Inflammatory macrophage treated with lipopolysaccharide for 4 hours (primary cell): ENCODE measurements at regions not wholly inside any gene's neighbourhood (a gene's known extent, or its start where the extent isn't known, plus 50 kb on each side); places are given as distances from the start of the nearest gene placed in this dataset.

Experiments used
- DNase-seq: peaks from one replicate; pipeline ENCODE4 v3.0.0-alpha.2; 2020

- DNase-seq, result peak; percentile 59
Measured at GRCh38 chr1:238252033-238252802, 361.5 kb upstream of the ZP4 start.

- peak; percentile 71 for DNase-seq
Measured at GRCh38 chr1:238248356-238248755, 357.6 kb upstream of the ZP4 start.

- DNase-seq, result no peak
Measured at GRCh38 chr1:238242181-238242580, 351.5 kb upstream of the ZP4 start.

GRCh38 chr1:238241607-238242006, 350.9 kb upstream of the ZP4 start:
- DNase-seq, result no peak

GRCh38 chr1:238239343-238239742, 348.6 kb upstream of the ZP4 start:
- no peak for DNase-seq

- no peak for DNase-seq
Measured at GRCh38 chr1:238233966-238234365, 343.2 kb upstream of the ZP4 start.

GRCh38 chr1:238232084-238232710, 341.5 kb upstream of the ZP4 start:
- DNase-seq, result no peak

GRCh38 chr1:238226810-238227209, 336.1 kb upstream of the ZP4 start:
- no peak for DNase-seq

- no peak for DNase-seq
Measured at GRCh38 chr1:238223076-238223640, 332.4 kb upstream of the ZP4 start.

GRCh38 chr1:238221738-238222137, 331.0 kb upstream of the ZP4 start:
- DNase-seq, result no peak

GRCh38 chr1:238214449-238214848, 323.7 kb upstream of the ZP4 start:
- no peak for DNase-seq

- DNase-seq, result no peak
Measured at GRCh38 chr1:238205045-238205662, 314.4 kb upstream of the ZP4 start.

- no peak for DNase-seq
Measured at GRCh38 chr1:238201992-238202391, 311.3 kb upstream of the ZP4 start.

- no peak for DNase-seq
Measured at GRCh38 chr1:238199325-238199724, 308.6 kb upstream of the ZP4 start.

- no peak for DNase-seq
Measured at GRCh38 chr1:238196516-238196915, 305.8 kb upstream of the ZP4 start.

- DNase-seq, result no peak
Measured at GRCh38 chr1:238191170-238191569, 300.4 kb upstream of the ZP4 start.

- no peak for DNase-seq
Measured at GRCh38 chr1:238187575-238187949, 296.8 kb upstream of the ZP4 start.

- no peak for DNase-seq
Measured at GRCh38 chr1:238186887-238187574, 296.3 kb upstream of the ZP4 start.

GRCh38 chr1:238177960-238178645, 287.4 kb upstream of the ZP4 start:
- DNase-seq, result no peak

- DNase-seq, result no peak
Measured at GRCh38 chr1:238177351-238177750, 286.6 kb upstream of the ZP4 start.

- DNase-seq, result no peak
Measured at GRCh38 chr1:238176441-238176840, 285.7 kb upstream of the ZP4 start.

- no peak for DNase-seq
Measured at GRCh38 chr1:238171985-238172384, 281.3 kb upstream of the ZP4 start.

GRCh38 chr1:238161955-238162354, 271.2 kb upstream of the ZP4 start:
- no peak for DNase-seq
